Subcutaneous abdominal adipose tissue (tissue), 5 donors: ENCODE measurements at regions not wholly inside any gene's neighbourhood (a gene's known extent, or its start where the extent isn't known, plus 50 kb on each side); places are given as distances from the start of the nearest gene placed in this dataset.

ENCODE experiments used
- H3K27ac ChIP-seq: one replicate; pipeline ENCODE4 v1.7.0; 2013; ENCODE audit warnings: low read depth, mild to moderate bottlenecking, inconsistent platforms, low read length, moderate library complexity
- H3K27me3 ChIP-seq, 5 donors: one replicate each; pipeline ENCODE4 v1.7.0; 2013; ENCODE audit warnings: low read length in 5 of 5, inconsistent platforms in 1 of 5; ENCODE audit not compliant: control insufficient read depth in 5 of 5, insufficient read depth in 4 of 5
- H3K36me3 ChIP-seq, 5 donors: one replicate each; pipeline ENCODE4 v1.7.0; 2013; ENCODE audit warnings: low read length in 5 of 5; ENCODE audit not compliant: control insufficient read depth in 5 of 5, insufficient read depth in 5 of 5
- H3K4me1 ChIP-seq, 5 donors: one replicate each; pipeline ENCODE4 v1.7.0; 2013; ENCODE audit warnings: low read length in 5 of 5, mild to moderate bottlenecking in 3 of 5, moderate library complexity in 1 of 5; ENCODE audit not compliant: control insufficient read depth in 5 of 5, insufficient read depth in 5 of 5
- H3K4me3 ChIP-seq, 5 donors: one replicate each; pipeline ENCODE4 v1.7.0; 2013; ENCODE audit warnings: low read length in 5 of 5, low read depth in 1 of 5
- H3K9ac ChIP-seq, 5 donors: one replicate each; pipeline ENCODE4 v1.7.0; 2013; ENCODE audit warnings: low read length in 5 of 5, mild to moderate bottlenecking in 4 of 5, moderate library complexity in 3 of 5
- H3K9me3 ChIP-seq, 5 donors: one replicate each; pipeline ENCODE4 v1.7.0; 2013; ENCODE audit warnings: low read length in 5 of 5; ENCODE audit not compliant: control insufficient read depth in 5 of 5
- donor health status: healthy.
- donor health status: healthy.
- donor health status: healthy.
- donor health status: healthy.
- donor health status: healthy.

DNA sequence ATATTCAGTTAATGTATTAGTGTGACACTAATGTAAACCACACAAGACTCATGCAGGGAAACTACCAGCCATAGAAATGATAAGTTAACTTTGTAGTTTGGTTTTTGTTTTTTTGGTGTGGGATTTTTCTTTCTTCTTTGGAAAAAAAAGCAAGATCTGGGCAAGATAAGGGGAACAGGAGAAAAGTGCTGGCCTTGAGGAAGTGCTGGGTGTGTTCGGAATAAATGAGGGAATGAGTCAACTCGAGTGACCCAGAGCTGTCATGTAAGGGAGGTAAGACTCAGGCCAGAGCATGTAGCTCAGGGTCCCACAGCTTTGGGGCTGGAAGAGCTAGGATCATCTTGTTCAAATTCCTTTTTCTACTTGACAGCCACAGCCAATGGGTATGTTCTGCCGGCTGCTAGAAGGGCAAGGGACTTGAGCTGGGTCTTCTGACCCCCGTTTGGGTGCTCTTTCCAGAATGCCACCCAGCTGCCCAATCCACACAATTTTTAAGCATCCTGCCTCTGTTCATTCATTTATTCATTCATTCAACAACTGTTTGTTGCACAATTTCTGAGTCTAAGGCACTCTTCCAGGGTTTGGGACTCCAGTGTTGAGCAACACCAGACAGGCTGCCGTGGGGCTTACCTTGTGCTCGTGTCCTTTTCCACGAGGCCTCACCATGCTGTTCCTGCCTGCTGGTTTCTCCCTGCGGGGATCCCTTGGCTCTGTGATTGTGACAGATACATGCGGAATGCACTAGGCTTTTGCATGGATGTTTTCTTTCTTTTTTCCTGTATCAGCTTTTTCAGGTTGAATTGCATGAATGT is 54.5 kb downstream of the CLDN34 start:
- no peak overlapping the region for H3K9ac ChIP-seq
- H3K27me3 ChIP-seq = peaks cover 0 to 10% (median 3%) of the 10 kb centered on the region in 5 donors
- H3K4me3 ChIP-seq = no peak overlapping the region
- peaks cover 0 to 21% (median 9%) of the 10 kb centered on the region in 5 donors for H3K4me1 ChIP-seq
- no peaks in the 10 kb centered on the region for H3K9me3 ChIP-seq
- no peak overlapping the region for H3K27ac ChIP-seq
- no peaks in the 10 kb centered on the region for H3K36me3 ChIP-seq

DNA sequence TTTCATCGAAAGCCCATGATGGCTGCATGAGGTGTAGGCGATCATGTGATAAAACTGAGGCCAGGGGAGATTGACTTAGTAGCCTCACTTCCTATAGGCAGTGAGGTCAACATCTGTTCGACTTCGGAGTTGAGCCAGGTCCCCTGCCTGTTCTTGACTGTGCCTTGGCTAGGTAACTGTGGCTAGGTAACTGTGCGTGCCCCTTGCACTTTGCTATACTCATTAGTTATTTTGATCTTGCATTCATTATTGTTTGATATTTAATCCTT is 55.0 kb downstream of the CLDN34 start:
- Histone ChIP-seq H3K9ac (no peak overlapping the region), H3K4me3 (no peak overlapping the region), H3K4me1 (peaks cover 0 to 16% (median 4%) of the 10 kb centered on the region in 5 donors), H3K36me3 (no peaks in the 10 kb centered on the region), H3K27ac (no peak overlapping the region), H3K27me3 (peaks cover 0 to 10% (median 3%) of the 10 kb centered on the region in 5 donors), H3K9me3 (no peaks in the 10 kb centered on the region)

DNA sequence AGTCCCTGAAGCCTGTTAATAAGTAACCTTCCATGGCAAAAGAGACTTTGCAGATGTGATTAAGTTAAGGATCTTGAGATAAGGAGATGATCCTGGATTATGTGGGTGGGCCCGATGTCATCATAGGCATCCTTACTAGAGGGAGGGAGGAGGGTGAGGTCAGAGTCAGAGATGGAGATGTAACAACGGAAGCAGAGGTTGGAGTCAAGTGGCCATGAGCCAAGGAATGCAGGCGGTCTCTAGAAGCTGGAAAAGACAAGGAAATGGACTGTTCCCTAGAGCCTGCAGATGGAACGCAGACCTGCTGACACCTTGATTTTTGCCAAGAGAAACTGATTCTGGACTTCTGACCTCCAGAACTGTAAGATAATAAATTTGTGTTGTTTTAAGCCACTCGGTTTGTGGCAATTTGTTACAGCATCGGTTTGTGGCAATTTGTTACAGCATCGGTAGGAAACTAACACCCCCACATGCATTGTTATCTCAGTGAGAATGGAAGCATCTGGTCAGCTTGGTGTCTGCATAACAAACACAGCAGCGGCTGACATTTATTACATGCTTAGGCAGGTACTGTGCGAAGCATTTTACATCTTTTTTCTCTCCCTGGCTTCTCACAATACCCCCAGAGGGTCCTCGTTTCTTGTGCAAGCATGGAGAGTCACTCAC is 55.6 kb downstream of the CLDN34 start:
- Histone ChIP-seq H3K27ac (no peak overlapping the region), H3K27me3 (peaks cover 0 to 10% (median 3%) of the 10 kb centered on the region in 5 donors), H3K9ac (no peak overlapping the region), H3K4me1 (peaks cover 0 to 11% (median 0%) of the 10 kb centered on the region in 5 donors), H3K36me3 (no peaks in the 10 kb centered on the region), H3K9me3 (no peaks in the 10 kb centered on the region), H3K4me3 (no peak overlapping the region)

GRCh38 chrX:10023821-10024220 is 56.7 kb downstream of the CLDN34 start:
- Histone ChIP-seq H3K36me3 (no peaks in the 10 kb centered on the region), H3K4me3 (no peak overlapping the region), H3K9me3 (no peaks in the 10 kb centered on the region), H3K9ac (no peak overlapping the region), H3K27ac (no peak overlapping the region), H3K27me3 (peaks cover 0 to 10% (median 3%) of the 10 kb centered on the region in 5 donors), H3K4me1 (peaks cover 0 to 9% (median 0%) of the 10 kb centered on the region in 5 donors)

- H3K9ac ChIP-seq = no peak overlapping the region
- H3K27me3 ChIP-seq = peaks cover 0 to 13% (median 0%) of the 10 kb centered on the region in 5 donors
- H3K9me3 ChIP-seq = no peaks in the 10 kb centered on the region
These were observed 58.8 kb downstream of the CLDN34 start for GRCh38 chrX:10025742-10026493.

DNA sequence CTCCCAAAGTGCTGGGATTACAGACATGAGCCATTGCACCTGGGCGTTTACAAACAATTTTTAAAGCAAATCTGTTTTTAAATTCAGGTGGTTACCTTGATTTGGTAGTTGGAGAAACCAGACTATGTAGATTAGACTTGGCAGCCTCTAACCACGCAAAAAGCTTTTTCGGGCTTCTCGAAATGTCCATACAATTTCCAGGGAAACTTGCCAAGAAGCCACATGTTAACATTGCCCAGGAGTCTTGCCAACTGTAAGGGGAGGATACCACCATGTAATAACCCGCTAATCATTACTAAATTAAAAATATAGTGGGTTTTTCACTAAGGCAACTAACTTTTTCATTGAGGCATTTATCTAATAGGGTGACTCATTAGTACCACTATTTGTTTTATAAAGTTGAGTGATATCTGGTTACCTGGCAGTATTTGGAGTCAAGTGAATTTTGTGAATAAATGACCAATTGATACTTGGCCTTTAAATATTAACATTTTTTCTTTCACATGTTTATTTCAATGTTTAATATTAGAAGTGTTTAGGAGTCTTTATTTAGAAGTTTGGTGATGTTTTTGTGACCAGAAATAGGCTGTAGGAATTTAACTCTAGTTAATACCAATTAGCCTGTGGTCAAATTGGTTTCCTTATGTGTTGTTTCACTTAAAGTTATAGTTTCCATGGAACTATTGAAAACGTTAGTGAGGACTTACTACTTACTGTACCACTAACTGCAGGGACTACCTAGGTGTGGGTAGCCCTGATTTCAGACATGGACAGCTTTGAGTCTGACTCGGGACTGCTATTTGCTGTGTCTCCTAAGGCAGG is 61.3 kb downstream of the CLDN34 start:
- H3K4me1 ChIP-seq = peaks cover 0 to 4% (median 0%) of the 10 kb centered on the region in 5 donors
- no peaks in the 10 kb centered on the region for H3K9me3 ChIP-seq
- H3K36me3 ChIP-seq = no peaks in the 10 kb centered on the region
- H3K4me3 ChIP-seq = no peak overlapping the region
- peaks cover 0 to 13% (median 4%) of the 10 kb centered on the region in 5 donors for H3K27me3 ChIP-seq
- H3K27ac ChIP-seq = no peak overlapping the region
- no peak overlapping the region for H3K9ac ChIP-seq

More at GRCh38 chrX:10025742-10026493, 58.8 kb downstream of the CLDN34 start:
- Histone ChIP-seq H3K4me1 (peaks cover 0 to 9% (median 0%) of the 10 kb centered on the region in 5 donors), H3K36me3 (no peaks in the 10 kb centered on the region), H3K4me3 (no peak overlapping the region), H3K27ac (no peak overlapping the region)

DNA sequence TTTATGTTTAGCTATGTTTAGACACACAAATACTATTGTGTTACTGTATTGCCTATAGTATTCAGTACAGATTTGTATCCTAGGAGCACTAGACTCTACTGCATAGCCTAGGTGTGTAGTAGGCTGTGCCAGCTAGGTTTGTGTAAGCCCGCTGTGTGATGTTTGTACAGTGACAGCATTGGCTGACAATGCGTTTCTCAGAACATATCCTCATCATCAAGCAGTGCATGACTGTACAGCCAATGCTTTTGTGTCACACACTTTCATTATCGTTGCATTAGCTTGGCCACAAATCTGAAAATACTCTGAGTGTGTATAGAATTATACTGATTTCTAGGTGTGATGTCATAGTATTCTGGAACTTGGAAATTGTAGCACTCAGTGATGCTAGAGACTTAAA is 63.4 kb downstream of the CLDN34 start:
- no peaks in the 10 kb centered on the region for H3K9me3 ChIP-seq

DNA sequence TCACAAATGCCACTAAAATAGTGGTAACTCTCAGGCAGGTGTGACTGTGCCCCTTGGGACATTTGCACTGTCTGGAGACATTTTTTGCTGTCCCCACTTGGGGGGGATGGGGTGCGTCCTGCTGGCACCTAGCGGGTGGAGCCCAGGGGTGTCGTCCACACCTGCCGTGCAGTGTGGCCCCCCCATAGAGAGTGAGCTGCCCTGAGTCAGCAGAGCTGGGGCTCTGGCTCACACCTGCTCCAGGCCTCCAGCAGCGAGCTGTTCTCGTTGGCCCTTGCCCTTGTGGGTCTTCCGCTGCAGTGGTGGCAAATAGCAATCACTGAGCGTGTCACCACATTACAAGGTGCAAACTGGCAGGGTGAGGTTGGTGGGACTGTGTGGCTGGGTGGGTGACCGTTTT is 64.6 kb downstream of the CLDN34 start:
- Histone ChIP-seq H3K36me3 (no peaks in the 10 kb centered on the region), H3K9me3 (no peaks in the 10 kb centered on the region), H3K27ac (no peak overlapping the region), H3K9ac (no peak overlapping the region), H3K4me3 (no peak overlapping the region), H3K27me3 (peaks cover 0 to 6% (median 3%) of the 10 kb centered on the region in 5 donors), H3K4me1 (peaks cover 0 to 4% (median 0%) of the 10 kb centered on the region in 5 donors)

More for the DNA sequence above, 63.4 kb downstream of the CLDN34 start:
- Histone ChIP-seq H3K27me3 (peaks cover 0 to 8% (median 4%) of the 10 kb centered on the region in 5 donors), H3K4me1 (peaks cover 0 to 4% (median 0%) of the 10 kb centered on the region in 5 donors), H3K9ac (no peak overlapping the region), H3K27ac (no peak overlapping the region), H3K36me3 (no peaks in the 10 kb centered on the region), H3K4me3 (no peak overlapping the region)

DNA sequence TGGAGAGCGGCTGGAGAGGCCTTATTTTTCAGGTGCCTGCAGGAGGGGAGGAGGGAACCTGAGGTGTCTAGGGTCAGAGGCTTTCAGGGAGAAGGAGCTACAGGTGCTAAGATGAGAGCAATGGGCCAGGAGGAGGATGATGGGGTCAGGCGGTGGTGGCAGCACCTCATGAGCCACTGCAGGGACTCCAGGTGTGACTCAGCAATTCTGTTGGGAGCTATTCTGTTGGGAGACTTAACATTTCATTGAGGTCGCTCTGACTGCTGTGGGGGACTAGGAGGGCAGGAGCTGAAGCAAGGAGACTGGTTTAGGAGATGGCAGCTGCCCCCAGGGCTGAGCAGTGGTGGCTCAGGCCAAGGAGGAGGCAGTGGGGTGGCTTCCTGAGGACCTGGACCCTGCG is 65.0 kb downstream of the CLDN34 start:
- Histone ChIP-seq H3K4me1 (peaks cover 0 to 4% (median 0%) of the 10 kb centered on the region in 5 donors), H3K27ac (no peak overlapping the region), H3K27me3 (peaks cover 0 to 6% (median 4%) of the 10 kb centered on the region in 5 donors), H3K4me3 (no peak overlapping the region), H3K9me3 (no peaks in the 10 kb centered on the region), H3K9ac (no peak overlapping the region), H3K36me3 (no peaks in the 10 kb centered on the region)
